Neural crest cell (in vitro differentiated cells): ENCODE measurements at regions not wholly inside any gene's neighbourhood (a gene's known extent, or its start where the extent isn't known, plus 50 kb on each side); places are given as distances from the start of the nearest gene placed in this dataset.

ENCODE experiments used
- DNase-seq: peaks from one replicate; pipeline ENCODE4 v3.0.0; 2021; ENCODE audit warnings: low read depth, mixed read lengths, low spot score
- H3K27ac Mint-ChIP-seq: one replicate; pipeline ENCODE4 v1.8.0; 2021; ENCODE audit warnings: mild to moderate bottlenecking, mixed read lengths; ENCODE audit not compliant: unreplicated experiment
- H3K27me3 Mint-ChIP-seq: 2 replicates; pipeline ENCODE4 v1.8.0; 2021; ENCODE audit warnings: low read depth, mild to moderate bottlenecking, mixed read lengths
- H3K36me3 Mint-ChIP-seq: 2 replicates; pipeline ENCODE4 v1.8.0; 2021; ENCODE audit warnings: low read depth, mild to moderate bottlenecking, mixed read lengths
- H3K4me1 Mint-ChIP-seq: 2 replicates; pipeline ENCODE4 v1.8.0; 2021; ENCODE audit warnings: mixed read lengths
- H3K4me3 Mint-ChIP-seq: one replicate; pipeline ENCODE4 v1.8.0; 2021; ENCODE audit warnings: mild to moderate bottlenecking, mixed read lengths
- H3K9me3 Mint-ChIP-seq: 2 replicates; pipeline ENCODE4 v1.8.0; 2021; ENCODE audit warnings: mixed read lengths
- TF ChIP-seq, protein P1 (sequence below): fragments of 200-600 bp; sonication (generic); conservative IDR thresholded peaks from 2 replicates; pipeline ENCODE4 v1.5.0; 2021; ENCODE audit warnings: antibody characterized with exemption, mild to moderate bottlenecking

DNA sequence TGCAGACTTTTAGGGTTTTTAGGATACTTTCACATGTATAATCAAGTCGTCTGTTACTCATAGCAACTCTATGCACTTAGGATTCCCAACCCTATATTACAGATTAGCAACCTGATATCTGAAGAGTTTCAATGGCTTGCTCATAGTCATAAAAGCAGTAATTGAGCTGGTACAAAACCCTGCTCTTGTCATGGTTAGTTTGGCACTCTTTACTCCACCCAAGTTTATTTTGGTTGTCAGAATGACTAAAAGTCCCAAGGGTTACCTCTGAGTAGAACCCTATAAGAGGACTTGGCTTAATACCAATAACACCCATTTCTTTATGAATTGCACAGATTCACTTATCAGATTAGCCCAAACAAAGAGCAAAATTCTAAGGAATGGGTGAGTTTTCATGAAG is 550.6 kb downstream of the SOX6 start:
- Mint-ChIP-seq H3K27ac (no peak overlapping the region), H3K27me3 (no peaks in the 10 kb centered on the region), H3K36me3 (no peaks in the 10 kb centered on the region), H3K9me3 (peaks cover 2% of the 10 kb centered on the region), H3K4me1 (no peaks in the 10 kb centered on the region), H3K4me3 (no peak overlapping the region)
- DNase-seq: no peak
- TF ChIP-seq, protein P1, sequence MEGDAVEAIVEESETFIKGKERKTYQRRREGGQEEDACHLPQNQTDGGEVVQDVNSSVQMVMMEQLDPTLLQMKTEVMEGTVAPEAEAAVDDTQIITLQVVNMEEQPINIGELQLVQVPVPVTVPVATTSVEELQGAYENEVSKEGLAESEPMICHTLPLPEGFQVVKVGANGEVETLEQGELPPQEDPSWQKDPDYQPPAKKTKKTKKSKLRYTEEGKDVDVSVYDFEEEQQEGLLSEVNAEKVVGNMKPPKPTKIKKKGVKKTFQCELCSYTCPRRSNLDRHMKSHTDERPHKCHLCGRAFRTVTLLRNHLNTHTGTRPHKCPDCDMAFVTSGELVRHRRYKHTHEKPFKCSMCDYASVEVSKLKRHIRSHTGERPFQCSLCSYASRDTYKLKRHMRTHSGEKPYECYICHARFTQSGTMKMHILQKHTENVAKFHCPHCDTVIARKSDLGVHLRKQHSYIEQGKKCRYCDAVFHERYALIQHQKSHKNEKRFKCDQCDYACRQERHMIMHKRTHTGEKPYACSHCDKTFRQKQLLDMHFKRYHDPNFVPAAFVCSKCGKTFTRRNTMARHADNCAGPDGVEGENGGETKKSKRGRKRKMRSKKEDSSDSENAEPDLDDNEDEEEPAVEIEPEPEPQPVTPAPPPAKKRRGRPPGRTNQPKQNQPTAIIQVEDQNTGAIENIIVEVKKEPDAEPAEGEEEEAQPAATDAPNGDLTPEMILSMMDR: no peak

DNA sequence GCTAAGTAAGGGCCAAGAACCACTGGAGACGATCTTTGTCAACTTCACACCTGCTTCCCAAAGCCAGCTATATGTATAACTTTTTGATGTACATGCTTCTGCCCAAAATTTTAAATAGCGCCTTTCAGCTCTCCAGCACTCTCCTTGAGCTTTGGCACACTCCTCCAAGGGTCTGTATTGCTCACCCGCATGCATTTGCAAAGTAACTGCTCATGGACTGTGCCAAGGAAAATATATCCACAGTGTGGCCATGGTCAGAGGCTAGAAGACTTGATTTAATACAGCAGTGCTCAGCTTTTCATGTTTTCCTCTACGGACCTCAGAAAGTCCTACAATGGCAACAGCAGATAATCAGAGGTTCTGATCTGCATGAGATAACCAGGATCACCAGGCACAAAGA is 550.1 kb downstream of the SOX6 start:
- Mint-ChIP-seq H3K4me1 (no peaks in the 10 kb centered on the region), H3K27ac (no peak overlapping the region), H3K36me3 (no peaks in the 10 kb centered on the region), H3K27me3 (no peaks in the 10 kb centered on the region), H3K9me3 (peaks cover 2% of the 10 kb centered on the region), H3K4me3 (no peak overlapping the region)
- DNase-seq: no peak
- TF ChIP-seq, protein P1: no peak

DNA sequence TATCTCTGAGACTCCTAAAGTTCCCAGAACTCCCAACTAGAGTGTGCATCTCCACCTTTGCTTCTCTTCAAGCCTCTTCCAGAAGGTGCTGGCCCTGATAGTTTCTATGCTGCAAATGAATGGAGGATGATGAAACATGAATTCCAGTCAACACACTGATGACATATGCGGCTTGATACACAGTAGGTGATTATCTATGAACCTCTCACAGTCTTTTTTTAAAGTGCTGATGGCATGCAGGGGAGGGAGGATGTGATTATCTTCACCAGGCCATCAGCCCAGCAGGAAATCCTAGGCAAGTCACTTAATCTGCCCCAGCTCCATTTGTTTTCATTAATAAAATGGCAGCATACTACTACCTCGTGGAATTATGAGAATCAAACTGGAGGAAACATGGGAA is 548.5 kb downstream of the SOX6 start:
- DNase-seq: no peak

DNA sequence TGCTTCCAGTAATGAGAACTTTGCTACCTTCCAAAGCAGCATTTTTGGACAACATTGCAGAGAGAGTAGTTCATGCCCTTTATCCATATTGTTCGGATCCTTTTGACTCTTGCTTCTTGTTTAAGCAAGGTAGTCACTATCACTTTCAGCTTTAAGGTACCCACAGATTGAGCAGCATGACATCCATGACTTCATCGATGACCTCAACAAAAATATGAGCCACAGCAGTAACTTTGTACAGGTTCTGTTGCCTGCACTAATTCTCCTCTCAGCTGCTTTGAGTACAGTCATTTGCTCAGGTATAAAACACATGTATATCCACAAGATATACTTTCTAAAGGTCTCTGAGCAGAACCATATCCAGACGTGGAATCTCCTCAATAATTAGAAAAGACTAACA is 546.3 kb downstream of the SOX6 start:
- H3K36me3 Mint-ChIP-seq: peaks cover 2% of the 10 kb centered on the region
- DNase-seq: no peak
- H3K9me3 Mint-ChIP-seq: peaks cover 8% of the 10 kb centered on the region
- H3K4me1 Mint-ChIP-seq: peaks cover 3% of the 10 kb centered on the region
- H3K27ac Mint-ChIP-seq: no peak overlapping the region
- no peaks in the 10 kb centered on the region for H3K27me3 Mint-ChIP-seq
- TF ChIP-seq, protein P1: no peak
- H3K4me3 Mint-ChIP-seq: no peak overlapping the region

More for the DNA sequence above, 548.5 kb downstream of the SOX6 start:
- TF ChIP-seq, protein P1: no peak
- Mint-ChIP-seq H3K4me3 (no peak overlapping the region), H3K27ac (no peak overlapping the region), H3K36me3 (no peaks in the 10 kb centered on the region), H3K27me3 (no peaks in the 10 kb centered on the region), H3K4me1 (no peaks in the 10 kb centered on the region), H3K9me3 (peaks cover 3% of the 10 kb centered on the region)

DNA sequence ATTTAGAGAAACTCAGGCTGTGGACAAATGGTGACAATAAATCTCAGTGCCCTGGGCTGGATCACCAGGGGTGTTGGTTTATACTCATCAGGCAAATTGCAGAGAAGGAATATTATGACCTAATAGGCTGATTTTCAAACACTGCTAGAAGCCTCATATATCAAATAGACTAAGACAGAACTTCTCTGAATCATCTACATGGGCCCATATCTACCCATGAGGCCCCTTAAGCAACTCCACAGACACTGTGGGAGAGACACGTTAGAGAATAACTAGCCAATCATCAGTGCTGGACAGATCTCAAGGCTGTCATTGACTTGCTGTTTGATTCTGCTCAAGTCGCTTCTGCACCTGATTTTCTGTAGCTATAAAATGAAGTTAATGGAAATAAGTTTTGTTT is 545.8 kb downstream of the SOX6 start:
- Mint-ChIP-seq H3K9me3 (peaks cover 10% of the 10 kb centered on the region), H3K36me3 (peaks cover 2% of the 10 kb centered on the region), H3K27ac (no peak overlapping the region), H3K4me3 (no peak overlapping the region), H3K4me1 (peaks cover 7% of the 10 kb centered on the region), H3K27me3 (no peaks in the 10 kb centered on the region)
- no peak for DNase-seq
- TF ChIP-seq, protein P1: no peak
